ENCODE measurements at regions not wholly inside any gene's neighbourhood (a gene's known extent, or its start where the extent isn't known, plus 50 kb on each side); places are given as distances from the start of the nearest gene placed in this dataset.

- Histone ChIP-seq H3K27me3 (no peaks in the 10 kb centered on the region), H3K36me3 (no peaks in the 10 kb centered on the region), H3K27ac (no peak overlapping the region), H3K4me1 (no peaks in the 10 kb centered on the region), H3K9me3 (no peaks in the 10 kb centered on the region), H3K4me3 (no peak overlapping the region)
- no peak for DNase-seq (ENCODE audit: low spot score in 2 of 2)
- intact Hi-C loops (cut with DNase I; ENCODE audit: low total_unique reads) = no loop called here
- TF ChIP-seq POLR2A (IDR thresholded peaks at IDR 0.05) = no peak
- no peak for TF ChIP-seq CTCF (IDR thresholded peaks at IDR 0.05)
- TF ChIP-seq POLR2AphosphoS5 (IDR thresholded peaks at IDR 0.05) = no peak
These were observed 423.3 kb upstream of the GRM7 start for GRCh38 chr3:6437631-6438030.

- Histone ChIP-seq H3K36me3 (no peaks in the 10 kb centered on the region), H3K9me3 (no peaks in the 10 kb centered on the region), H3K4me1 (no peaks in the 10 kb centered on the region), H3K27me3 (no peaks in the 10 kb centered on the region), H3K4me3 (no peak overlapping the region), H3K27ac (no peak overlapping the region)
- TF ChIP-seq POLR2AphosphoS5 (IDR thresholded peaks at IDR 0.05) = no peak
- no peak for DNase-seq (ENCODE audit: low spot score in 2 of 2)
- intact Hi-C loops (cut with DNase I; ENCODE audit: low total_unique reads) = no loop called here
These were observed 422.9 kb upstream of the GRM7 start for GRCh38 chr3:6438031-6438430.

- TF ChIP-seq CTCF (IDR thresholded peaks at IDR 0.05) (no peak), POLR2A (IDR thresholded peaks at IDR 0.05) (no peak), POLR2AphosphoS5 (IDR thresholded peaks at IDR 0.05) (no peak)
- no peak for DNase-seq (ENCODE audit: low spot score in 2 of 2)
- no peak overlapping the region for H3K4me3 ChIP-seq
- H3K4me1 ChIP-seq = no peaks in the 10 kb centered on the region
- H3K36me3 ChIP-seq = no peaks in the 10 kb centered on the region
- no peaks in the 10 kb centered on the region for H3K9me3 ChIP-seq
- intact Hi-C loops (cut with DNase I; ENCODE audit: low total_unique reads) = no loop called here
- H3K27me3 ChIP-seq = no peaks in the 10 kb centered on the region
- H3K27ac ChIP-seq = no peak overlapping the region
These were observed 421.7 kb upstream of the GRM7 start for GRCh38 chr3:6439226-6439625.

GRCh38 chr3:6439824-6440223 is 421.1 kb upstream of the GRM7 start:
- TF ChIP-seq POLR2AphosphoS5 (IDR thresholded peaks at IDR 0.05) = no peak
- TF ChIP-seq POLR2A (IDR thresholded peaks at IDR 0.05) = no peak
- TF ChIP-seq CTCF (IDR thresholded peaks at IDR 0.05) = no peak
- intact Hi-C loops (cut with DNase I; ENCODE audit: low total_unique reads) = no loop called here
- no peaks in the 10 kb centered on the region for H3K27me3 ChIP-seq

GRCh38 chr3:6444888-6445658 is 415.8 kb upstream of the GRM7 start:
- no peak for TF ChIP-seq CTCF (IDR thresholded peaks at IDR 0.05)
- no peak for TF ChIP-seq POLR2AphosphoS5 (IDR thresholded peaks at IDR 0.05)
- no peak for TF ChIP-seq POLR2A (IDR thresholded peaks at IDR 0.05)
- Histone ChIP-seq H3K36me3 (no peaks in the 10 kb centered on the region), H3K27ac (no peak overlapping the region), H3K4me1 (no peaks in the 10 kb centered on the region), H3K4me3 (no peak overlapping the region), H3K9me3 (no peaks in the 10 kb centered on the region), H3K27me3 (no peaks in the 10 kb centered on the region)
- intact Hi-C loops (cut with DNase I; ENCODE audit: low total_unique reads) = no loop called here
- DNase-seq (ENCODE audit: low spot score in 2 of 2) = no peak

More at GRCh38 chr3:6439824-6440223, 421.1 kb upstream of the GRM7 start:
- H3K27ac ChIP-seq = no peak overlapping the region
- DNase-seq (ENCODE audit: low spot score in 2 of 2) = no peak
- H3K36me3 ChIP-seq = no peaks in the 10 kb centered on the region
- H3K4me3 ChIP-seq = no peak overlapping the region
- H3K9me3 ChIP-seq = no peaks in the 10 kb centered on the region
- no peaks in the 10 kb centered on the region for H3K4me1 ChIP-seq
